WERI-Rb-1 (cell line): ENCODE measurements at regions not wholly inside any gene's neighbourhood (a gene's known extent, or its start where the extent isn't known, plus 50 kb on each side); places are given as distances from the start of the nearest gene placed in this dataset.

Experiments used
- DNase-seq: peaks from one replicate; pipeline ENCODE4 v3.0.0-alpha.2; 2020
- H3K27ac ChIP-seq: fragments of 250-450 bp; sonication (Bioruptor Pico); 2 replicates; pipeline ENCODE4 v1.5.1; 2020; ENCODE audit warnings: mild to moderate bottlenecking, moderate library complexity
- H3K27me3 ChIP-seq: fragments of 250-450 bp; sonication (Bioruptor Pico); 2 replicates; pipeline ENCODE4 v1.5.1; 2021; ENCODE audit warnings: mild to moderate bottlenecking, low read depth, moderate library complexity; ENCODE audit not compliant: insufficient read depth, severe bottlenecking
- H3K36me3 ChIP-seq: fragments of 250-450 bp; sonication (Bioruptor Pico); 2 replicates; pipeline ENCODE4 v1.5.1; 2020; ENCODE audit warnings: mild to moderate bottlenecking, moderate library complexity
- H3K4me3 ChIP-seq: 2 replicates; pipeline ENCODE4 v1.5.1; 2011; ENCODE audit warnings: low read depth, mild to moderate bottlenecking, control low read depth, low read length
- H3K9me3 ChIP-seq: fragments of 250-450 bp; sonication (Bioruptor Pico); 2 replicates; pipeline ENCODE4 v1.5.1; 2021; ENCODE audit warnings: mild to moderate bottlenecking, moderate library complexity; ENCODE audit not compliant: severe bottlenecking
- TF ChIP-seq, protein P1 (sequence below): IDR thresholded peaks from 2 replicates; pipeline ENCODE4 v1.5.1; 2011; ENCODE audit warnings: low read depth, mild to moderate bottlenecking, control low read depth, inconsistent platforms, low read length

DNA sequence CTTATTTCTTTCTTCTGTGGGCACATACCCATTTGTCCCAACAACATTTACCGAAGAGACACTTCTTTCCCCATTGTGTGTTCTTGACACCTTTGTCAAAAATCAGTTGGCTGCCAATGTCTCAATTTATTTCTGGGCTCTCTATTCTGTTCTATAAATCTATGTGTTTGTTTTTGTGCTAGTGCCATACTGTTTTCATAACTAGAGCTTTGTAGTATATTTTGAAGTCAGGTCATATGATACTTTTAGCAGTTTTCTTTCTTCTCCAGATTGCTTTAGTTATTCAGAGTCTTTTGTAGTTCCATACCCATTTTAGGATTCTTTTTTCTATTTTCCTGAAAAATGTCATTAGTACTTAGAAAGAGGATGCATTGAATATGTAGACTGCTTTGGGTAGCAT, 1276.3 kb downstream of the SLITRK1 start:
- DNase-seq: no peak
- H3K4me3 ChIP-seq: no peak overlapping the region
- H3K36me3 ChIP-seq: no peaks in the 10 kb centered on the region
- TF ChIP-seq, protein P1, sequence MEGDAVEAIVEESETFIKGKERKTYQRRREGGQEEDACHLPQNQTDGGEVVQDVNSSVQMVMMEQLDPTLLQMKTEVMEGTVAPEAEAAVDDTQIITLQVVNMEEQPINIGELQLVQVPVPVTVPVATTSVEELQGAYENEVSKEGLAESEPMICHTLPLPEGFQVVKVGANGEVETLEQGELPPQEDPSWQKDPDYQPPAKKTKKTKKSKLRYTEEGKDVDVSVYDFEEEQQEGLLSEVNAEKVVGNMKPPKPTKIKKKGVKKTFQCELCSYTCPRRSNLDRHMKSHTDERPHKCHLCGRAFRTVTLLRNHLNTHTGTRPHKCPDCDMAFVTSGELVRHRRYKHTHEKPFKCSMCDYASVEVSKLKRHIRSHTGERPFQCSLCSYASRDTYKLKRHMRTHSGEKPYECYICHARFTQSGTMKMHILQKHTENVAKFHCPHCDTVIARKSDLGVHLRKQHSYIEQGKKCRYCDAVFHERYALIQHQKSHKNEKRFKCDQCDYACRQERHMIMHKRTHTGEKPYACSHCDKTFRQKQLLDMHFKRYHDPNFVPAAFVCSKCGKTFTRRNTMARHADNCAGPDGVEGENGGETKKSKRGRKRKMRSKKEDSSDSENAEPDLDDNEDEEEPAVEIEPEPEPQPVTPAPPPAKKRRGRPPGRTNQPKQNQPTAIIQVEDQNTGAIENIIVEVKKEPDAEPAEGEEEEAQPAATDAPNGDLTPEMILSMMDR: no peak
- no peak overlapping the region for H3K27ac ChIP-seq
- no peaks in the 10 kb centered on the region for H3K9me3 ChIP-seq
- H3K27me3 ChIP-seq: no peaks in the 10 kb centered on the region

DNA sequence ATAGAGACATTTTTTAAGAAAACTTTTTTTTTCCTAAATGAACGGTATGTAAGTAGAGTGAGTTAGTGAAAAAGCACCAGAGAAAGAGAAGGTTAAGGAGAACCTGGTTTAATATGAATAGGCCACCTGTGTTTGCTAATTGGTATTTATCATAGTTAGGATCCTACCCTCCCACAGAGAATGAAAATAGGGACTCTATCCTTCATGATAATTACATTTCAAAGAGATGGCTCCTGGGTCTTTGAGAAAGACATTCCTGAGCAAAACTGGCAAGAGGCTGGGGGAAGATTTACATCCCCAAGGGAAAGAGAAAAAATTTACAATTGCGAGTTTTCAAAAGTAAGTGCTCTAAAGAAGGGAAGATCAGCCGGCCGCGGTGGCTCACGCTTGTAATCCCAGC, 1284.5 kb downstream of the SLITRK1 start:
- no peaks in the 10 kb centered on the region for H3K36me3 ChIP-seq
- H3K27me3 ChIP-seq: no peaks in the 10 kb centered on the region
- TF ChIP-seq, protein P1: no peak
- no peak for DNase-seq
- H3K27ac ChIP-seq: no peak overlapping the region
- H3K4me3 ChIP-seq: no peak overlapping the region
- H3K9me3 ChIP-seq: no peaks in the 10 kb centered on the region

DNA sequence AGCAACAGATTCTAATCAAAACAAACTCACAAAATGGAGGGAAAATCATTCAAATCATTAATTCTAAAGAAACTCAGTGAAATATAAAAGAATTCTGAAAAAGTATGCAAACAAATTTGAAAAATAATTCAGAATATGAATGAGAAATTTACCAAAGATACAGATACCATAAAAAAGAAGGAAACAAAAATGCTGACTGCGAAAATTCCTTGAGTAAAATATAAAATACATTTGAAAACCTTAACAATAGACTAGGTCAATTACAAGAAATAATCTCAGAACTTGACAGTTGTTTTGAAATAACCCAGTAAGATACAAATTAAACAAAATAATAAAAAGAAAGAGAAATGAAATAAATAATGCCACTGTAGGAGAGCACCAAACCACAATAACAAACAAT, 1289.0 kb downstream of the SLITRK1 start:
- no peaks in the 10 kb centered on the region for H3K27me3 ChIP-seq
- H3K36me3 ChIP-seq: no peaks in the 10 kb centered on the region
- no peaks in the 10 kb centered on the region for H3K9me3 ChIP-seq
- no peak overlapping the region for H3K4me3 ChIP-seq
- TF ChIP-seq, protein P1: no peak
- no peak overlapping the region for H3K27ac ChIP-seq
- no peak for DNase-seq

DNA sequence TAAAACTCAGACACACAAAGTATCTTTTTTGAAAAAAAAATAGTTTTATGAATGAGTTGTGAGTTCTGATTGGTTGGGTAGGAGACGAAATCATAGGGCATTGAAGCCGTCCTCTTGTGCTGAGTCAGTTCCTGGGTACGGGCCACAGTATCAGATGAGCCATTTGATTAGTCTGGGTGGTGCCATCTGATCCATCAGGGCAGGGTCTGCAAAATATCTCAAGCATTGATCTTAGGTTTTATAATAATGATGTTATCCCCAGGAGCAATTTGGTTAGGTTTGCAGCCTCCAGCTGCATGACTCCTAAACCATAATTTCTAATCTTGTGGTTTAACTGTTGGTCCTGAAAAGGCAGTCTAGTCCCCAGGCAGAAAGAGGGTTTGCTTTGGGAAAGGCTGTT, 1310.6 kb downstream of the SLITRK1 start:
- Histone ChIP-seq H3K4me3 (no peak overlapping the region), H3K27ac (no peak overlapping the region), H3K27me3 (no peaks in the 10 kb centered on the region), H3K9me3 (no peaks in the 10 kb centered on the region), H3K36me3 (no peaks in the 10 kb centered on the region)
- TF ChIP-seq, protein P1: no peak
- DNase-seq: no peak

DNA sequence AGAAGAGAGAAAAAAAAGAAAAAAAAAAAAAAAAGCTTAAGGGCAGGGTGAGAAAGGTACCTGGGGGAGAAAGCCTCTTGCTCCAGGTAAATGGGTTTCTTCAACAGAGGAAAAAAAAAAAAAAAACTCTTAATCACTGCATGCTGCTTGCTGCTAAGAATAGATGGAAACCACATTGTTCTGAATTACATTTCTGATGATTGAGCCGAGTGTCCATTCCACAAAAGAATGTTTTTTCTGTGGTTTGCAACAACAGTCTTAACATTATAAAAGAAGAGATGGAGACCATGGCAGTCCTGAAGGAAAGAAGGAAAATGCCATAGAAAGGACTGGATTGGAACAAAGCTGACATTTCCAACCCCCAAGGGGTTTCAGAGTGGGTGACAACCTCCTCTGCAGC, 1312.7 kb downstream of the SLITRK1 start:
- no peak overlapping the region for H3K27ac ChIP-seq
- no peaks in the 10 kb centered on the region for H3K27me3 ChIP-seq
- H3K9me3 ChIP-seq: no peaks in the 10 kb centered on the region
- H3K36me3 ChIP-seq: no peaks in the 10 kb centered on the region
- TF ChIP-seq, protein P1: no peak
- H3K4me3 ChIP-seq: no peak overlapping the region
- DNase-seq: no peak

DNA sequence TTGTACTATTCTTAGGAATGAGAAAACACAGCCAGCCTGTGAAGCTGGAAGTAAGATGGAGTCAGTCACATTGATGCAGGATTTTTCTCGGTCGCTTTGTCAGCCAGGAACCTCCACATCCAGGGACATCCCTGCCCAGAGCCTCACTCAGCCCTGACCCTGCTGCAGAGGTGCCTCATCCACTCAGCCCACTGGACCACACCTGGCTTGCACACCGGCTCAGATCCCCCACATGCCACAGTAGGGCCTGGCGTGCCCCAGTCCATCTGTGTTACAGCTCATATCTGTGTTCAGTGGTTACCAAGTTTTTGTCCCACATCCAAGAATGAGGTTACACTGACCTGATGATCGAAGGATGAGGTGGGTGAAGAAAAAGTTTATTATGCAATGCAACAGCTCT, 1315.4 kb downstream of the SLITRK1 start:
- Histone ChIP-seq H3K27me3 (no peaks in the 10 kb centered on the region), H3K36me3 (no peaks in the 10 kb centered on the region), H3K27ac (no peak overlapping the region), H3K4me3 (no peak overlapping the region), H3K9me3 (no peaks in the 10 kb centered on the region)
- TF ChIP-seq, protein P1: no peak
- no peak for DNase-seq
